Esophagus squamous epithelium (tissue), 4 donors: ENCODE measurements at regions not wholly inside any gene's neighbourhood (a gene's known extent, or its start where the extent isn't known, plus 50 kb on each side); places are given as distances from the start of the nearest gene placed in this dataset.

Experiments
- CTCF ChIP-seq, 6 experiments: fragments of 450-650 bp in 4 of 6; fragments of 200-600 bp in 2 of 6; sonication (generic) in 2 of 6; IDR thresholded peaks; one replicate each; pipeline ENCODE4 v1.5.1; 2016 to 2019; ENCODE audit warnings: antibody characterized with exemption in 6 of 6, mild to moderate bottlenecking in 4 of 6, moderate library complexity in 4 of 6
- POLR2A ChIP-seq, 4 donors: fragments of 450-650 bp; IDR thresholded peaks; one replicate each; pipeline ENCODE4 v1.6.1; 2017; ENCODE audit warnings: antibody characterized with exemption in 4 of 4, mild to moderate bottlenecking in 4 of 4, moderate library complexity in 3 of 4

- TF ChIP-seq CTCF (IDR thresholded peaks at IDR 0.05) (no peak), POLR2A (IDR thresholded peaks at IDR 0.05) (no peak)
These were observed 228.6 kb upstream of the MPDZ start for GRCh38 chr9:13508086-13508485.
